GM18909 (cell line): ENCODE measurements at regions not wholly inside any gene's neighbourhood (a gene's known extent, or its start where the extent isn't known, plus 50 kb on each side); places are given as distances from the start of the nearest gene placed in this dataset.

Experiments used
- ATAC-seq: cut with Tn5 transposase; IDR thresholded peaks from one replicate; pipeline ENCODE4 v1.9.1; 2021; ENCODE audit warnings: mild to moderate bottlenecking; ENCODE audit not compliant: unreplicated experiment, poor library complexity

- no peak for ATAC-seq
Measured at GRCh38 chr20:6626805-6627204, 140.7 kb upstream of the BMP2 start.

- peak; percentile 99 for ATAC-seq
Measured at GRCh38 chr20:6623989-6624388, 143.5 kb upstream of the BMP2 start.

- ATAC-seq = no peak
Measured at GRCh38 chr20:6622041-6622440, 145.4 kb upstream of the BMP2 start.

GRCh38 chr20:6618051-6618450, 149.4 kb upstream of the BMP2 start:
- ATAC-seq = no peak

- no peak for ATAC-seq
Measured at GRCh38 chr20:6616421-6616820, 151.1 kb upstream of the BMP2 start.

GRCh38 chr20:6614836-6615235, 152.7 kb upstream of the BMP2 start:
- no peak for ATAC-seq

- peak; percentile 85 for ATAC-seq
Measured at GRCh38 chr20:6613280-6613861, 154.1 kb upstream of the BMP2 start.

GRCh38 chr20:6612606-6612923, 154.9 kb upstream of the BMP2 start:
- peak; percentile 37 for ATAC-seq

- ATAC-seq = no peak
Measured at GRCh38 chr20:6611911-6612605, 155.4 kb upstream of the BMP2 start.

- ATAC-seq = no peak
Measured at GRCh38 chr20:6606651-6607050, 160.8 kb upstream of the BMP2 start.

- ATAC-seq = no peak
Measured at GRCh38 chr20:6605055-6605935, 162.2 kb upstream of the BMP2 start.

GRCh38 chr20:6604179-6604578, 163.3 kb upstream of the BMP2 start:
- no peak for ATAC-seq

- ATAC-seq = no peak
Measured at GRCh38 chr20:6599876-6600735, 167.4 kb upstream of the BMP2 start.

GRCh38 chr20:6595704-6596103, 171.8 kb upstream of the BMP2 start:
- ATAC-seq = no peak

GRCh38 chr20:6590891-6591637, 176.4 kb upstream of the BMP2 start:
- ATAC-seq = no peak

GRCh38 chr20:6588296-6588695, 179.2 kb upstream of the BMP2 start:
- no peak for ATAC-seq

- peak; percentile 90 for ATAC-seq
Measured at GRCh38 chr20:6583134-6583738, 184.2 kb upstream of the BMP2 start.

GRCh38 chr20:6582449-6582848, 185.0 kb upstream of the BMP2 start:
- ATAC-seq = no peak

GRCh38 chr20:6580486-6580885, 187.0 kb upstream of the BMP2 start:
- ATAC-seq = no peak
